Stimulated activated CD4-positive, alpha-beta T cell treated with anti-CD3 and anti-CD28 coated beads, Interleukin-1b, Interleukin-23, amount 100 ng/mL, for 48 hours (primary cell): ENCODE measurements at regions not wholly inside any gene's neighbourhood (a gene's known extent, or its start where the extent isn't known, plus 50 kb on each side); places are given as distances from the start of the nearest gene placed in this dataset.

Source experiments
- DNase-seq: peaks from one replicate; pipeline ENCODE4 v3.0.0-alpha.2; 2020

- no peak for DNase-seq
Observed at GRCh38 chr12:58140395-58140794, 199.0 kb downstream of the ATP23 start.

- DNase-seq = no peak
Observed at GRCh38 chr12:58142991-58143390, 201.6 kb downstream of the ATP23 start.

GRCh38 chr12:58143498-58143995 lies 202.2 kb downstream of the ATP23 start:
- DNase-seq = no peak

GRCh38 chr12:58148405-58148804 lies 207.0 kb downstream of the ATP23 start:
- DNase-seq = no peak

GRCh38 chr12:58148976-58149375 lies 207.6 kb downstream of the ATP23 start:
- DNase-seq = no peak

- DNase-seq = no peak
Observed at GRCh38 chr12:58154359-58154758, 213.0 kb downstream of the ATP23 start.

GRCh38 chr12:58156697-58157096 lies 215.3 kb downstream of the ATP23 start:
- DNase-seq = no peak

GRCh38 chr12:58159941-58160340 lies 218.6 kb downstream of the ATP23 start:
- DNase-seq = no peak

GRCh38 chr12:58161773-58162172 lies 220.4 kb downstream of the ATP23 start:
- DNase-seq = no peak

GRCh38 chr12:58163021-58163420 lies 221.7 kb downstream of the ATP23 start:
- no peak for DNase-seq

GRCh38 chr12:58166643-58167042 lies 225.3 kb downstream of the ATP23 start:
- DNase-seq = no peak

- no peak for DNase-seq
Observed at GRCh38 chr12:58167622-58168021, 226.3 kb downstream of the ATP23 start.

- DNase-seq = no peak
Observed at GRCh38 chr12:58169826-58170225, 228.5 kb downstream of the ATP23 start.

GRCh38 chr12:58171914-58172313 lies 230.5 kb downstream of the ATP23 start:
- DNase-seq = no peak

GRCh38 chr12:58172433-58173073 lies 231.2 kb downstream of the ATP23 start:
- no peak for DNase-seq

GRCh38 chr12:58174316-58174715 lies 232.9 kb downstream of the ATP23 start:
- no peak for DNase-seq

- no peak for DNase-seq
Observed at GRCh38 chr12:58176296-58176869, 235.0 kb downstream of the ATP23 start.

- no peak for DNase-seq
Observed at GRCh38 chr12:58177366-58177765, 236.0 kb downstream of the ATP23 start.

- DNase-seq = no peak
Observed at GRCh38 chr12:58184212-58184611, 242.8 kb downstream of the ATP23 start.

- DNase-seq = no peak
Observed at GRCh38 chr12:58186401-58186800, 245.0 kb downstream of the ATP23 start.

GRCh38 chr12:58186914-58187313 lies 245.5 kb downstream of the ATP23 start:
- no peak for DNase-seq

GRCh38 chr12:58189030-58189429 lies 247.7 kb downstream of the ATP23 start:
- no peak for DNase-seq

- no peak for DNase-seq
Observed at GRCh38 chr12:58189893-58190292, 248.5 kb downstream of the ATP23 start.

- DNase-seq = no peak
Observed at GRCh38 chr12:58190618-58191017, 249.3 kb downstream of the ATP23 start.

- DNase-seq = no peak
Observed at GRCh38 chr12:58196971-58197370, 255.6 kb downstream of the ATP23 start.
